ENCODE measurements at regions not wholly inside any gene's neighbourhood (a gene's known extent, or its start where the extent isn't known, plus 50 kb on each side); places are given as distances from the start of the nearest gene placed in this dataset.

DNA sequence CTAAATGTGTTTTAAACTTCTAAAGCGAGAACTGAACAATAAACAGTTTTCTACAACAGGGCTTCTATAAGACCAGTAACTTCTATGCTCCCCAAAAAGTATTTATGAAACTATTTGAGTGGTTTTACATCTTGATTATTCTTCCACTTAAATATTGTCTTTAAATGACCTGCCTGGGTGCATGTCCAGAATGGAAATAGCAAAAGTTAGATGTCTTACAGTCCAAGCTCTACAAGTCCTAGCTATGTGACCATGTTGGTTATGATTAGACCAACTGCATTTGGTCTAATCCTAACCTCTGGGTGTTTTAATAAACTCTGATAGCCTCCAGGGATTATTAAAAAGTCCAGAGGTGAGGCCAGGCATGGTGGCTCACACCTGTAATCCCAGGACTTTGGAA is 79.0 kb upstream of the ATXN3L start (continued):
- TF ChIP-seq, protein P1, sequence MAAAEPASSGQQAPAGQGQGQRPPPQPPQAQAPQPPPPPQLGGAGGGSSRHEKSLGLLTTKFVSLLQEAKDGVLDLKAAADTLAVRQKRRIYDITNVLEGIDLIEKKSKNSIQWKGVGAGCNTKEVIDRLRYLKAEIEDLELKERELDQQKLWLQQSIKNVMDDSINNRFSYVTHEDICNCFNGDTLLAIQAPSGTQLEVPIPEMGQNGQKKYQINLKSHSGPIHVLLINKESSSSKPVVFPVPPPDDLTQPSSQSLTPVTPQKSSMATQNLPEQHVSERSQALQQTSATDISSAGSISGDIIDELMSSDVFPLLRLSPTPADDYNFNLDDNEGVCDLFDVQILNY (CRISPR knock-in tag; IDR thresholded peaks at IDR 0.05), result no peak
- TF ChIP-seq ZNF219 (CRISPR knock-in tag; IDR thresholded peaks at IDR 0.05; ENCODE audit: borderline replicate concordance) (no peak), SMAD3 (CRISPR knock-in tag; IDR thresholded peaks at IDR 0.05; ENCODE audit: borderline replicate concordance) (no peak), SMAD4 (CRISPR knock-in tag; IDR thresholded peaks at IDR 0.05) (no peak), HMGXB4 (CRISPR knock-in tag; IDR thresholded peaks at IDR 0.05) (no peak)

DNA sequence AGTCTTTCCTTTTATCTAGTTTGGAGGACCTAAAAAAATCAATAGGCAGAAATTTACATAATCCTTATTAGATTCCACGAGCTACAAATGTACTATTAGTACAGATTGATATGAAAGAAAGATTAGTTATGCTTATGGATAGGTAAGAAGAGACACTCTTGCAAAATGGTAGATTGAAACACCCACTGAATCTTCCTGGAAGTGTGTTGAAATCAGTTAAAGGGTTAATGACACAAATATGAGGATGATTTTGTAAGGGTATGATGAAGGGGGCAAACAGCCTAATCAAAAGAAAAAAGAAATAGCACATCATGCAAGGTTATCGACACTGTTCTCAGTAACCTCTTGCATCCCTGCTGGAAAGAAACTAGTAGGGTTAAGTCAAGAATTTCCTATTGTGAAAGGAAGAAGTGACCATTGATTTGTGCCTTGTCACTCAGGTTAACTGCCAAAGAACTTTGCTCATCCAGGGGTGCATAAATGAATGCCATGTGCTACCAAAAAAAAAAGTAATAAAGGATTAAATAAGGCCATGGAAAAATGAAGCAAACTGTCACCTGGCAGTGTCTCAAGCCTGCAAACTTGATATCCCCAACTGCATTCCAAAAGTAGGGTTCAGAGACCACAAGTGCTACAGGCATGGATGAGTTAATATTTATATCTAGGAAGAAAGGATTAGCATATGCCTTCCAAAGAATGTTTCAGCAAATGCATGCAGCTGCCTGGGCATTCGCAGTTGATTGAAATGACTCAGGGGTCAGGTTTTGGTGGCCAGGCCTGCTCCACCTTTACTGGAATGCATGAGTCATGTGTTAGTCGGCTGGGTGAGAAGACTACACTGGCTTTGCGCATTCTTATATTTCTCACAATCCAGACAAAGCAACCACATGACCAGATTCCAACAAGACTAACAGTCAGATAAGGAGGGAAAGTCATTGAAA is 78.3 kb upstream of the ATXN3L start:
- Mint-ChIP-seq H3K36me3 (no peaks in the 10 kb centered on the region), H3K4me1 (peaks cover 8% of the 10 kb centered on the region), H3K4me3 (no peak overlapping the region), H3K27ac (no peak overlapping the region), H3K9me3 (peaks cover 8% of the 10 kb centered on the region), H3K27me3 (ENCODE audit: low read depth) (no peaks in the 10 kb centered on the region; the same call in 1 of the 2 replicates)
- CTCF ChIA-PET, result no interaction called here
- ATAC-seq, result no peak
- no peak for TF ChIP-seq ZBTB43 (CRISPR knock-in tag; IDR thresholded peaks at IDR 0.05)
- TF ChIP-seq TEAD4 (CRISPR knock-in tag; IDR thresholded peaks at IDR 0.05), result no peak
- TF ChIP-seq ZNF671 (CRISPR knock-in tag; IDR thresholded peaks at IDR 0.05), result no peak
- TF ChIP-seq ZBTB21 (CRISPR knock-in tag; IDR thresholded peaks at IDR 0.05; ENCODE audit: borderline replicate concordance), result no peak
- no peak for TF ChIP-seq JAZF1 (CRISPR knock-in tag; IDR thresholded peaks at IDR 0.05)
- TF ChIP-seq ZNF416 (CRISPR knock-in tag; IDR thresholded peaks at IDR 0.05), result no peak
- TF ChIP-seq KAT7 (CRISPR knock-in tag; IDR thresholded peaks at IDR 0.05; ENCODE audit: borderline replicate concordance), result no peak
- TF ChIP-seq MYBL2 (CRISPR knock-in tag; IDR thresholded peaks at IDR 0.05), result no peak
- TF ChIP-seq FOXJ3 (CRISPR knock-in tag; IDR thresholded peaks at IDR 0.05; ENCODE audit: borderline replicate concordance), result no peak
- no peak for TF ChIP-seq SOX15 (CRISPR knock-in tag; IDR thresholded peaks at IDR 0.05)
- no peak for TF ChIP-seq JUN (CRISPR knock-in tag; IDR thresholded peaks at IDR 0.05)
- no peak for TF ChIP-seq ZNF121 (CRISPR knock-in tag; IDR thresholded peaks at IDR 0.05)
- DNase-seq (ENCODE audit: low spot score), result no peak
- POLR2A ChIA-PET, result no interaction called here

GRCh38 chrX:13396924-13397323 is 77.1 kb upstream of the ATXN3L start:
- no peak for DNase-seq (ENCODE audit: low spot score)
- ChIA-PET CTCF (no interaction called here), POLR2A (no interaction called here)
- Mint-ChIP-seq H3K36me3 (no peaks in the 10 kb centered on the region), H3K27ac (no peak overlapping the region), H3K4me1 (peaks cover 8% of the 10 kb centered on the region), H3K9me3 (peaks cover 8% of the 10 kb centered on the region), H3K27me3 (ENCODE audit: low read depth) (no peaks in the 10 kb centered on the region; the same call in 1 of the 2 replicates), H3K4me3 (no peak overlapping the region)
- no peak for ATAC-seq
- TF ChIP-seq, protein P2, sequence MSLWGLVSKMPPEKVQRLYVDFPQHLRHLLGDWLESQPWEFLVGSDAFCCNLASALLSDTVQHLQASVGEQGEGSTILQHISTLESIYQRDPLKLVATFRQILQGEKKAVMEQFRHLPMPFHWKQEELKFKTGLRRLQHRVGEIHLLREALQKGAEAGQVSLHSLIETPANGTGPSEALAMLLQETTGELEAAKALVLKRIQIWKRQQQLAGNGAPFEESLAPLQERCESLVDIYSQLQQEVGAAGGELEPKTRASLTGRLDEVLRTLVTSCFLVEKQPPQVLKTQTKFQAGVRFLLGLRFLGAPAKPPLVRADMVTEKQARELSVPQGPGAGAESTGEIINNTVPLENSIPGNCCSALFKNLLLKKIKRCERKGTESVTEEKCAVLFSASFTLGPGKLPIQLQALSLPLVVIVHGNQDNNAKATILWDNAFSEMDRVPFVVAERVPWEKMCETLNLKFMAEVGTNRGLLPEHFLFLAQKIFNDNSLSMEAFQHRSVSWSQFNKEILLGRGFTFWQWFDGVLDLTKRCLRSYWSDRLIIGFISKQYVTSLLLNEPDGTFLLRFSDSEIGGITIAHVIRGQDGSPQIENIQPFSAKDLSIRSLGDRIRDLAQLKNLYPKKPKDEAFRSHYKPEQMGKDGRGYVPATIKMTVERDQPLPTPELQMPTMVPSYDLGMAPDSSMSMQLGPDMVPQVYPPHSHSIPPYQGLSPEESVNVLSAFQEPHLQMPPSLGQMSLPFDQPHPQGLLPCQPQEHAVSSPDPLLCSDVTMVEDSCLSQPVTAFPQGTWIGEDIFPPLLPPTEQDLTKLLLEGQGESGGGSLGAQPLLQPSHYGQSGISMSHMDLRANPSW (CRISPR knock-in tag; conservative IDR thresholded peaks at IDR 0.05; ENCODE audit: low read depth), result no peak
- TF ChIP-seq, protein P3, sequence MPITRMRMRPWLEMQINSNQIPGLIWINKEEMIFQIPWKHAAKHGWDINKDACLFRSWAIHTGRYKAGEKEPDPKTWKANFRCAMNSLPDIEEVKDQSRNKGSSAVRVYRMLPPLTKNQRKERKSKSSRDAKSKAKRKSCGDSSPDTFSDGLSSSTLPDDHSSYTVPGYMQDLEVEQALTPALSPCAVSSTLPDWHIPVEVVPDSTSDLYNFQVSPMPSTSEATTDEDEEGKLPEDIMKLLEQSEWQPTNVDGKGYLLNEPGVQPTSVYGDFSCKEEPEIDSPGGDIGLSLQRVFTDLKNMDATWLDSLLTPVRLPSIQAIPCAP (CRISPR knock-in tag; IDR thresholded peaks at IDR 0.05), result no peak
- no peak for TF ChIP-seq ZNF423 (CRISPR knock-in tag; IDR thresholded peaks at IDR 0.05)
- TF ChIP-seq RELA (CRISPR knock-in tag; IDR thresholded peaks at IDR 0.05; ENCODE audit: borderline replicate concordance), result no peak
- TF ChIP-seq PRDM15 (CRISPR knock-in tag; IDR thresholded peaks at IDR 0.05), result no peak
- no peak for TF ChIP-seq HMGA2 (CRISPR knock-in tag; IDR thresholded peaks at IDR 0.05)
- no peak for TF ChIP-seq IRF2 (CRISPR knock-in tag; IDR thresholded peaks at IDR 0.05; ENCODE audit: borderline replicate concordance, low read depth)
